ENCODE measurements at regions not wholly inside any gene's neighbourhood (a gene's known extent, or its start where the extent isn't known, plus 50 kb on each side); places are given as distances from the start of the nearest gene placed in this dataset.

DNA sequence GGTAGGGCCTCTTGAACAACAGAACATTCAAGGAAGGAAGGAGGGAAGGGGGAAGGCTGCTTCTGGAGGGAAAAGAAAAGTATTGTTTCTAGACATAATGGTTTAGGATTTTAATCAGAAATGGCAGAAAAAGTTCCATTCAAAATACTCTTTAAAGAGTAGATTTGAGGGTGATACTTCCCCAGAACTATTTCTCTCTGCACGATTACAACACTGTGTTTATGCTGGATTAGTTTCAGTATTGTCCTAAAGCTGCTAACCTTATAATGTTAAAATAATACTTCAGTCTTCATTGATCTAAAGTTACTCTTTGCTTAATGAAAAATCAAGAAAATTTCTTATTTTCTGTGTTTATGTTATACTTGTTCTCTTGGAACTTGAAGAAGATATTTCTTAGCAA, 1026.3 kb upstream of the PABPC4L start:
- Histone ChIP-seq H3K27me3 (no peaks in the 10 kb centered on the region), H3K27ac (no peak overlapping the region), H3K4me3 (no peak overlapping the region), H3K9me3 (no peaks in the 10 kb centered on the region), H3K4me1 (no peaks in the 10 kb centered on the region), H3K36me3 (no peaks in the 10 kb centered on the region)
- intact Hi-C loops (cut with DNase I; ENCODE audit: low total_unique reads), result no loop called here
- TF ChIP-seq POLR2A (IDR thresholded peaks at IDR 0.05), result no peak
- TF ChIP-seq, protein P1, sequence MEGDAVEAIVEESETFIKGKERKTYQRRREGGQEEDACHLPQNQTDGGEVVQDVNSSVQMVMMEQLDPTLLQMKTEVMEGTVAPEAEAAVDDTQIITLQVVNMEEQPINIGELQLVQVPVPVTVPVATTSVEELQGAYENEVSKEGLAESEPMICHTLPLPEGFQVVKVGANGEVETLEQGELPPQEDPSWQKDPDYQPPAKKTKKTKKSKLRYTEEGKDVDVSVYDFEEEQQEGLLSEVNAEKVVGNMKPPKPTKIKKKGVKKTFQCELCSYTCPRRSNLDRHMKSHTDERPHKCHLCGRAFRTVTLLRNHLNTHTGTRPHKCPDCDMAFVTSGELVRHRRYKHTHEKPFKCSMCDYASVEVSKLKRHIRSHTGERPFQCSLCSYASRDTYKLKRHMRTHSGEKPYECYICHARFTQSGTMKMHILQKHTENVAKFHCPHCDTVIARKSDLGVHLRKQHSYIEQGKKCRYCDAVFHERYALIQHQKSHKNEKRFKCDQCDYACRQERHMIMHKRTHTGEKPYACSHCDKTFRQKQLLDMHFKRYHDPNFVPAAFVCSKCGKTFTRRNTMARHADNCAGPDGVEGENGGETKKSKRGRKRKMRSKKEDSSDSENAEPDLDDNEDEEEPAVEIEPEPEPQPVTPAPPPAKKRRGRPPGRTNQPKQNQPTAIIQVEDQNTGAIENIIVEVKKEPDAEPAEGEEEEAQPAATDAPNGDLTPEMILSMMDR (IDR thresholded peaks at IDR 0.05), result no peak
- DNase-seq, result no peak

GRCh38 chr4:135225551-135225950, 1024.0 kb upstream of the PABPC4L start:
- H3K36me3 ChIP-seq, result no peaks in the 10 kb centered on the region
- intact Hi-C loops (cut with DNase I; ENCODE audit: low total_unique reads), result no loop called here
- TF ChIP-seq POLR2A (IDR thresholded peaks at IDR 0.05), result no peak
- TF ChIP-seq, protein P1 (IDR thresholded peaks at IDR 0.05), result no peak
- no peaks in the 10 kb centered on the region for H3K4me1 ChIP-seq
- DNase-seq, result no peak
- H3K27ac ChIP-seq, result no peak overlapping the region
- H3K9me3 ChIP-seq, result no peaks in the 10 kb centered on the region
- no peak overlapping the region for H3K4me3 ChIP-seq
- H3K27me3 ChIP-seq, result no peaks in the 10 kb centered on the region

- TF ChIP-seq POLR2A (IDR thresholded peaks at IDR 0.05), result no peak
- TF ChIP-seq, protein P1 (IDR thresholded peaks at IDR 0.05), result no peak
Observed at GRCh38 chr4:135210341-135210740, 1008.8 kb upstream of the PABPC4L start.

DNA sequence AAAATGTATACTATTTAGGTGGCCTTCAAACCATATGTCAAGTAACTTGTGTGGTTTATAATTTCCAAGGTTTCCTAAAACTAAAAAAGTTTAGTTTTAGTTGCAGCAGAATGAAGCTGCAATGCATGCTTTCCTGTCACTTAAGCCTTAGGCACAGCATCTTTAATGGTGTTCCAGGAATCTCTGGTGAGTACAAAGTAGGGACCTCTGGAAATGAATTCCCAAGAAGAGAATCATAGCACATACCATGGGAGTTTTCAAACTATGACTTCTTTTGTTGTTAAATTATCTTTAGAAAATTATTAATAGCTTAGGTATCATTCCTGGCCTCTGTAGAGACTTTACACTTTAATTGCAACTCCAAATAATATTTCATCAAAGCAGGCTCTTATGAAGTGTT, 1005.9 kb upstream of the PABPC4L start:
- no peaks in the 10 kb centered on the region for H3K9me3 ChIP-seq
- no peaks in the 10 kb centered on the region for H3K36me3 ChIP-seq
- intact Hi-C loops (cut with DNase I; ENCODE audit: low total_unique reads), result no loop called here
- no peaks in the 10 kb centered on the region for H3K4me1 ChIP-seq
- H3K27me3 ChIP-seq, result no peaks in the 10 kb centered on the region
- no peak overlapping the region for H3K27ac ChIP-seq
- TF ChIP-seq, protein P1 (IDR thresholded peaks at IDR 0.05), result no peak
- no peak for TF ChIP-seq POLR2A (IDR thresholded peaks at IDR 0.05)
- no peak for DNase-seq
- no peak overlapping the region for H3K4me3 ChIP-seq

More at GRCh38 chr4:135210341-135210740, 1008.8 kb upstream of the PABPC4L start:
- DNase-seq, result no peak
- Histone ChIP-seq H3K4me1 (no peaks in the 10 kb centered on the region), H3K27ac (no peak overlapping the region), H3K36me3 (no peaks in the 10 kb centered on the region), H3K27me3 (no peaks in the 10 kb centered on the region), H3K9me3 (no peaks in the 10 kb centered on the region), H3K4me3 (no peak overlapping the region)
- intact Hi-C loops (cut with DNase I; ENCODE audit: low total_unique reads), result no loop called here

DNA sequence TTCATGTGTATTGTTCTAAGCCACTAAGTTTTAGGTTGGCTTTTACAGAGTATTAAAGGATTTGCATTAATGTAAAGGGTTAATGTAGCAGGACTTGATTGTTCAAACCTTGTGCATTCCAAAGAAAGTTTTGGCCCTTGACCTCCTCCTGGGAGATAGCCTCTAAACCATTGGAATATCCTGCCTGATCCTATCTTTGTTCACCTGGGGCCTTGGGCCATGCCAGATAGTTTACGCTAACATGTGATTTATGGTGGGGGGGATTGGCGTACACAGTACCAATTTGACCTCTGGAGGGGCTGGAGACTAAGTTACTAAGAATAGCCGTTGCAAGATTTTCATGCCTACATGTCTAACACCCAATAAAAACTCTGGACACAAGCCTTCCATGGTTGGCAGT, 1002.7 kb upstream of the PABPC4L start:
- no peaks in the 10 kb centered on the region for H3K27me3 ChIP-seq
- intact Hi-C loops (cut with DNase I; ENCODE audit: low total_unique reads), result no loop called here
- TF ChIP-seq, protein P1 (IDR thresholded peaks at IDR 0.05), result no peak
- TF ChIP-seq POLR2A (IDR thresholded peaks at IDR 0.05), result no peak
- DNase-seq, result no peak
- no peaks in the 10 kb centered on the region for H3K4me1 ChIP-seq
- no peaks in the 10 kb centered on the region for H3K36me3 ChIP-seq
- H3K9me3 ChIP-seq, result no peaks in the 10 kb centered on the region
- H3K4me3 ChIP-seq, result no peak overlapping the region
- H3K27ac ChIP-seq, result no peak overlapping the region
